Parathyroid adenoma (tissue), 2 donors: ENCODE measurements at regions not wholly inside any gene's neighbourhood (a gene's known extent, or its start where the extent isn't known, plus 50 kb on each side); places are given as distances from the start of the nearest gene placed in this dataset.

Experiments used
- H2AFZ ChIP-seq: fragments of 300-600 bp; sonication (generic); one replicate; pipeline ENCODE4 v1.7.0; 2017; ENCODE audit warnings: antibody characterized with exemption, mild to moderate bottlenecking
- H3K27ac ChIP-seq: fragments of 300-600 bp; sonication (generic); one replicate; pipeline ENCODE4 v1.7.0; 2017
- H3K27me3 ChIP-seq: fragments of 300-600 bp; sonication (generic); one replicate; pipeline ENCODE4 v1.7.0; 2017; ENCODE audit warnings: low read length; ENCODE audit not compliant: control insufficient read depth, insufficient read depth
- H3K36me3 ChIP-seq: fragments of 300-600 bp; sonication (generic); one replicate; pipeline ENCODE4 v1.7.0; 2017; ENCODE audit warnings: low read length; ENCODE audit not compliant: control insufficient read depth, insufficient read depth
- H3K4me1 ChIP-seq: fragments of 300-600 bp; sonication (generic); one replicate; pipeline ENCODE4 v1.7.0; 2017; ENCODE audit warnings: control low read depth
- H3K4me2 ChIP-seq: fragments of 300-600 bp; sonication (generic); one replicate; pipeline ENCODE4 v1.7.0; 2017; ENCODE audit warnings: low read length
- H3K4me3 ChIP-seq: fragments of 300-600 bp; sonication (generic); one replicate; pipeline ENCODE4 v1.7.0; 2017; ENCODE audit warnings: low read depth, low read length
- H3K79me2 ChIP-seq: fragments of 300-600 bp; sonication (generic); one replicate; pipeline ENCODE4 v1.7.0; 2017; ENCODE audit warnings: control low read depth
- H3K9ac ChIP-seq: fragments of 300-600 bp; sonication (generic); one replicate; pipeline ENCODE4 v1.7.0; 2017; ENCODE audit warnings: mild to moderate bottlenecking
- H3K9me3 ChIP-seq: fragments of 300-600 bp; sonication (generic); one replicate; pipeline ENCODE4 v1.7.0; 2017; ENCODE audit warnings: low read length; ENCODE audit not compliant: control insufficient read depth
- CTCF ChIP-seq: fragments of 300-600 bp; sonication (generic); IDR thresholded peaks from one replicate; pipeline ENCODE4 v1.7.0; 2017; ENCODE audit warnings: antibody characterized with exemption, mild to moderate bottlenecking
- donor health status: primary hyperparathyroidism.

- Histone ChIP-seq H3K27ac (no peak overlapping the region), H3K4me2 (no peak overlapping the region), H2AFZ (no peak overlapping the region), H3K79me2 (no peaks in the 10 kb centered on the region), H3K36me3 (no peaks in the 10 kb centered on the region), H3K27me3 (no peaks in the 10 kb centered on the region), H3K9ac (no peak overlapping the region), H3K9me3 (no peaks in the 10 kb centered on the region), H3K4me3 (no peak overlapping the region), H3K4me1 (no peaks in the 10 kb centered on the region)
- no peak for TF ChIP-seq CTCF
Observed at GRCh38 chr6:169048865-169049205, 204.8 kb downstream of the THBS2 start.

GRCh38 chr6:169048185-169048864 lies 205.3 kb downstream of the THBS2 start:
- H2AFZ ChIP-seq: no peak overlapping the region
- no peak for TF ChIP-seq CTCF
- no peak overlapping the region for H3K4me2 ChIP-seq
- no peaks in the 10 kb centered on the region for H3K9me3 ChIP-seq
- H3K27me3 ChIP-seq: no peaks in the 10 kb centered on the region
- no peaks in the 10 kb centered on the region for H3K36me3 ChIP-seq
- H3K4me1 ChIP-seq: no peaks in the 10 kb centered on the region
- H3K9ac ChIP-seq: no peak overlapping the region
- no peak overlapping the region for H3K4me3 ChIP-seq
- H3K79me2 ChIP-seq: no peaks in the 10 kb centered on the region
- H3K27ac ChIP-seq: no peak overlapping the region

GRCh38 chr6:169047345-169047744 lies 206.3 kb downstream of the THBS2 start:
- H3K36me3 ChIP-seq: no peaks in the 10 kb centered on the region
- no peak overlapping the region for H3K9ac ChIP-seq
- H3K4me1 ChIP-seq: no peaks in the 10 kb centered on the region
- no peak for TF ChIP-seq CTCF
- no peak overlapping the region for H3K4me2 ChIP-seq
- no peaks in the 10 kb centered on the region for H3K27me3 ChIP-seq
- H3K79me2 ChIP-seq: no peaks in the 10 kb centered on the region
- H2AFZ ChIP-seq: no peak overlapping the region
- no peak overlapping the region for H3K27ac ChIP-seq
- no peaks in the 10 kb centered on the region for H3K9me3 ChIP-seq
- H3K4me3 ChIP-seq: no peak overlapping the region

- Histone ChIP-seq H3K4me2 (no peak overlapping the region), H3K9ac (no peak overlapping the region), H3K4me1 (no peaks in the 10 kb centered on the region), H3K27ac (no peak overlapping the region), H3K27me3 (no peaks in the 10 kb centered on the region), H3K9me3 (no peaks in the 10 kb centered on the region), H3K36me3 (no peaks in the 10 kb centered on the region), H3K79me2 (no peaks in the 10 kb centered on the region), H3K4me3 (no peak overlapping the region), H2AFZ (no peak overlapping the region)
- TF ChIP-seq CTCF: no peak
Observed at GRCh38 chr6:169046483-169047192, 207.0 kb downstream of the THBS2 start.

- Histone ChIP-seq H3K27ac (no peak overlapping the region), H3K36me3 (no peaks in the 10 kb centered on the region), H3K9me3 (no peaks in the 10 kb centered on the region), H3K9ac (no peak overlapping the region), H3K4me2 (no peak overlapping the region), H2AFZ (no peak overlapping the region), H3K4me1 (no peaks in the 10 kb centered on the region), H3K4me3 (no peak overlapping the region), H3K27me3 (no peaks in the 10 kb centered on the region), H3K79me2 (no peaks in the 10 kb centered on the region)
- no peak for TF ChIP-seq CTCF
Observed at GRCh38 chr6:169046021-169046420, 207.6 kb downstream of the THBS2 start.
